Activated CD4-positive, alpha-beta T cell treated with anti-CD3 and anti-CD28 coated beads for 48 hours (primary cell): ENCODE measurements at regions not wholly inside any gene's neighbourhood (a gene's known extent, or its start where the extent isn't known, plus 50 kb on each side); places are given as distances from the start of the nearest gene placed in this dataset.
"Not testable (repeated sequence)": the region's sequence is repeated elsewhere in the genome, so short reads cannot be mapped to it uniquely, and the experiment has no call there.

Source experiments
- DNase-seq: peaks from one replicate; pipeline ENCODE4 v3.0.0-alpha.2; 2020

DNA sequence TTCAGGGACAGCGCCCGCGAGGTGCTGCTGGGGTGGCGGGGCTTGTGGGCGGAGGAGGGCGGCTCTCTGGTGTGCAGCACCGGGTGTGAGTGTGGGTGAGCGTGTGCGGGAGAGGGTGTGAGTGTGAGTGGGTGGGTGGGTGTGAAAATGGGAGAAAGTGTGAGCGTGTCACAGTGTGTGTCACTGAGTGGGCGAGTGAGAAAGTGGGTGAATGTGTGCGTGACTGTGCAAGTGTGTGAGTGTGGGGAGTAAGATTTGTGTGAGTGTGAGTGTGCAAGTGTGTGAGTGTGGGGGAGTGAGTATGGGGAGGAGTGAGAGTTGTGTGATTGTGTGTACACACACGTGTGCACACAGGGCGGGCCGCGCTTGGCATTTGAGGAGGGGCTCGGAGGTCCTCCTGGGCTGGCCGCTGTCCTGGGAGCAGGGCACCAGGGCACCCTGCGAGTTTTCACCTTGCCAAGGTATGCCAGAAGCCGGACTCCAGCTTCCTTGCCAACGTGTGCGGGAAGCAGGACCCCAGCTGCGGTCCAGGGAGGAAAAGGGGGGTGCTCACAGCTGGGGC lies 63.1 kb upstream of the DPP6 start:
- not testable (repeated sequence) for DNase-seq

DNA sequence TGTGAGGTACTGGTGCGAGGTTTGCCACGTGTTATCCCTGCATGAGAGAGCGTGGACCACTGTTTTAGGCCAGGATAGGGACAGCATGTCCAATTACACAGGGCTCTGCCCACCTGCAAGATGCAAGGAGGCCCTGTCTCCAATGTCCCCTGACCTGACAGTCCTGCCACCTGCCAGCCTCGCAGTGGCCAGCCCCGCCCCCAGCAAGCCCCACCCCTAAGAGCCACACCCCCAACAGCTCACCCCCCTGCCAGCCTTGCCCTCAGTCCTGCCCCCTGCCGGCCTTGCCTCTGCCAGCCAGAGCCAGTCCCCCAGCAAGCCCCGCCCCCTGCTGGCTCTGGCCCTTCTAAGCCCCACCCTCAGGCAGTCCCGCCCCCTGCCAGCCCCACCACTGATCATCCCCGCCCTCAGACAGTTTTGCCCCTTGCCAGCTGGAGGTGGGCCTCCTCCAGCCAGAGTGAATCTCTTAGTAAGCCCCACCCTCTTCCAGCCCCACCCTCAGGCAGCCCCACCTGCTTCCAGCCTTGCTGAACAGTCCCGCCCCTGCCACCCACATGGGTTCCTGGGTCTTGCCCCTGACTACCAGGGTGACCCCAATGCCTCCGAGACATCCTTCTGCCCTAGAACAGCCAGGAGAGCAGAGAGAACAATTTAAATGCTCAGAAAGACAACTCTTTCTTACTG lies 62.3 kb upstream of the DPP6 start:
- DNase-seq = not testable (repeated sequence)

DNA sequence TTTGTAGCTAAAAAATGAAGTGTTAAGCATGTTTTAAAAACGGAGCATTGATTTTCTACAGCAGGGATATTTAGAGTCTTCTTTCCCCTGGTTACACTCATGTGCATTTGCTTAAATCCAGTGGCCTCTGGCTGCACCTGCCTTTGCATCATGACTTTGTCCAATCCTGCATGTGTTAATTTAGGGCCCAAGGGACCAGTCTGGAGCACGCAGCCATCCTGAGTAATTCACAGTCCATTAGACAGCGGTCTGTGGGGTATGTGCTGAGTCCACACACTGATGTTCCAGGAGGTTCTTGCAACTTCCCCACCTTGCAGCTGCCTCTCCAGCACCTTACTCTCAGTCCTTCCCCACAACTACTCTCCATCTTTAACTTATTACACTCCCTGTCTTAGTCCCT lies 60.7 kb upstream of the DPP6 start:
- not testable (repeated sequence) for DNase-seq

DNA sequence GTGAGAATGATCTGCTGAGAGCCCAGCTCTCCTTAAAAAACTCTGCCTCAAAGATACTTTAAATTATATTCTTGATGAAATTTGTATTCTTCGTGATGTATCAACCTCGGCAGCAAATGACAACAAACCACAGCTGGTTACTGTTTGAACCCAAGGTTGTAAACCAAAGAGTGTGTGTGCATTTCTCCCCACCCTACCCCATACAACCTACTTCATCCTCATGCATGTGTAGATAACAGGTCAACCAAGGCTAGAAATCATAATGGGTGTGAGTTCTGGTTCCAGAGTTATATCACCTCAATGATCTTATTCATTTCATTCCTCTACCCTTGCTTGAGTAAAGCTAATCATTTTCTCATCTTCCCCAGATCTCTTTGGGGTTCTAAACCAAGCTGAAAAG lies 58.8 kb upstream of the DPP6 start:
- DNase-seq = not testable (repeated sequence)

DNA sequence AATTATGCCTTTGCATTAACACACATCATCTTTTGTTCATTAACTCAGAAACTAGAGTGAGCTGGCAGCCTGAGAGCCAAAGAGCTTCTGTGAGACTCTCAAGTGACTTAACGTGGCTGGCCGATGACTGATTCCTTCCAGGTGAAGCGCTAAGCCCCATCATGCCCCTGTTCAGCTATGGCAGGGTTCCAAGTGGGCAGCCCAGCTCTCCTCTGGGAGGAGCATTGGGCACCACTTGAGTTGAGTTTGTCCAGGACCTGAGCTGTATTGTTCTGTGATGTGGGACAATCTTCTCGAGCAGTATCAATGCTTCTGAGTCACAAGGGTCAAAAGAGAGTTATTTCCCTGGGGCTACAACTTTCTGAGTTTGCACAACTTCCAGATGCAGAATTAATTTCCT lies 53.3 kb upstream of the DPP6 start:
- not testable (repeated sequence) for DNase-seq
